H1 (cell line): ENCODE measurements at regions not wholly inside any gene's neighbourhood (a gene's known extent, or its start where the extent isn't known, plus 50 kb on each side); places are given as distances from the start of the nearest gene placed in this dataset.

ENCODE experiments used
- CTCF ChIA-PET: fragments of 300-600 bp; sonication (Branson Sonifier 250); formaldehyde crosslinking; loops from one replicate; lab custom pipeline; 2021; ENCODE audit not compliant: partially characterized antibody; lab: Charles Lee
- POLR2A ChIA-PET: fragments of 300-600 bp; sonication (Branson Sonifier 250); formaldehyde crosslinking; loops from one replicate; lab custom pipeline; 2021; ENCODE audit warnings: inconsistent platforms; ENCODE audit not compliant: partially characterized antibody; lab: Charles Lee
- DNase-seq, 2 experiments: peaks; one replicate each; pipeline versions ENCODE4 v3.0.0 to v3.0.0-alpha.2; 2010 to 2022; ENCODE audit warnings: low spot score in 2 of 2, low read depth in 1 of 2, mixed read lengths in 1 of 2
- FAIRE-seq: peaks from 2 replicates; lab custom pipeline; 2011; peaks lifted over from hg19 to GRCh38; lab: Jason Lieb, UNC
- H2AFZ ChIP-seq: 2 replicates; pipeline ENCODE4 v1.8.1; 2012; ENCODE audit warnings: low read length, inconsistent platforms
- H2AK5ac ChIP-seq: 2 replicates; pipeline ENCODE4 v1.6.1; 2013; ENCODE audit warnings: low read depth, low read length
- H2BK120ac ChIP-seq: replicated peaks from 2 replicates; pipeline ENCODE3; 2013; ENCODE audit warnings: low read depth, low read length, inconsistent platforms
- H2BK12ac ChIP-seq: 2 replicates; pipeline ENCODE4 v1.6.1; 2013; ENCODE audit warnings: low read depth, low read length
- H2BK15ac ChIP-seq: 2 replicates; pipeline ENCODE4 v1.6.1; 2013; ENCODE audit warnings: low read length
- H2BK20ac ChIP-seq: 2 replicates; pipeline ENCODE4 v1.6.1; 2013; ENCODE audit warnings: low read length
- H2BK5ac ChIP-seq: 2 replicates; pipeline ENCODE4 v1.6.1; 2013; ENCODE audit warnings: low read depth, low read length
- H3K14ac ChIP-seq: 2 replicates; pipeline ENCODE4 v1.6.1; 2013; ENCODE audit warnings: inconsistent platforms; ENCODE audit not compliant: insufficient read length
- H3K18ac ChIP-seq: 2 replicates; pipeline ENCODE4 v1.6.1; 2013; ENCODE audit warnings: low read length; ENCODE audit errors: extremely low read depth
- H3K23ac ChIP-seq: 2 replicates; pipeline ENCODE4 v1.6.1; 2013; ENCODE audit warnings: inconsistent platforms; ENCODE audit not compliant: insufficient read length
- H3K23me2 ChIP-seq: 2 replicates; pipeline ENCODE4 v1.6.1; 2013; ENCODE audit warnings: low read depth, low read length
- H3K27ac ChIP-seq: 2 replicates; pipeline ENCODE4 v1.6.1; 2011; ENCODE audit warnings: low read depth, low read length, inconsistent platforms
- H3K27me3 ChIP-seq, 4 experiments: replicated peaks in 1 of 4; 1 replicate in 1 of 4; 2 replicates in 3 of 4; pipeline versions ENCODE4 v1.6.1 to v1.8.1; 2011 to 2013; ENCODE audit warnings: low read length in 3 of 4, mild to moderate bottlenecking in 3 of 4, inconsistent platforms in 2 of 4, mixed read lengths in 2 of 4, moderate library complexity in 1 of 4; ENCODE audit not compliant: control insufficient read depth in 3 of 4, insufficient read depth in 3 of 4; ENCODE audit errors: extremely low read depth in 1 of 4
- H3K36me3 ChIP-seq, 4 experiments: 2 replicates each; pipeline versions ENCODE4 v1.6.1 to v1.8.1; 2011 to 2013; ENCODE audit warnings: mild to moderate bottlenecking in 4 of 4, low read length in 3 of 4, moderate library complexity in 2 of 4, control low read depth in 1 of 4, inconsistent platforms in 1 of 4; ENCODE audit not compliant: insufficient read depth in 4 of 4, control insufficient read depth in 2 of 4
- H3K4ac ChIP-seq: replicated peaks from 2 replicates; pipeline ENCODE3; 2013; ENCODE audit warnings: low read length, low read depth, mixed read lengths, inconsistent platforms; ENCODE audit not compliant: insufficient read length
- H3K4me1 ChIP-seq, 4 experiments: replicated peaks in 1 of 4; 1 replicate in 1 of 4; 2 replicates in 3 of 4; pipeline versions ENCODE4 v1.6.1 to v1.8.1; 2011 to 2013; ENCODE audit warnings: low read length in 3 of 4, inconsistent platforms in 2 of 4, mixed read lengths in 1 of 4; ENCODE audit not compliant: insufficient read depth in 4 of 4, control insufficient read depth in 3 of 4
- H3K4me2 ChIP-seq, 2 experiments: 2 replicates each; pipeline versions ENCODE4 v1.6.1 to v1.8.1; 2011 to 2013; ENCODE audit warnings: low read depth in 2 of 2, low read length in 2 of 2, control low read depth in 1 of 2, inconsistent platforms in 1 of 2, mild to moderate bottlenecking in 1 of 2; ENCODE audit not compliant: insufficient read depth in 1 of 2
- H3K4me3 ChIP-seq, 4 experiments: fragments of 200-600, 300-600 bp in 1 of 4; sonication (generic), shearing (Covaris generic), sonication (Bioruptor Twin) in 1 of 4; 2 replicates each; pipeline versions ENCODE4 v1.5.1 to v1.8.1; 2011 to 2016; ENCODE audit warnings: low read length in 4 of 4, low read depth in 3 of 4, control low read depth in 2 of 4, inconsistent platforms in 2 of 4, mild to moderate bottlenecking in 2 of 4, mixed read lengths in 1 of 4, moderate library complexity in 1 of 4; ENCODE audit not compliant: insufficient read depth in 2 of 4; ENCODE audit errors: extremely low read depth in 1 of 4
- H3K56ac ChIP-seq: replicated peaks from 2 replicates; pipeline ENCODE3; 2013; ENCODE audit warnings: low read depth, mild to moderate bottlenecking, mixed read lengths, low read length, inconsistent platforms; ENCODE audit not compliant: insufficient read length
- H3K79me1 ChIP-seq: 2 replicates; pipeline ENCODE4 v1.6.1; 2013; ENCODE audit warnings: low read depth, low read length, control low read depth
- H3K79me2 ChIP-seq, 2 experiments: 2 replicates each; pipeline versions ENCODE4 v1.6.1 to v1.8.1; 2012 to 2013; ENCODE audit warnings: low read length in 2 of 2, mild to moderate bottlenecking in 2 of 2, inconsistent platforms in 1 of 2; ENCODE audit not compliant: insufficient read depth in 2 of 2, control insufficient read depth in 1 of 2
- H3K9ac ChIP-seq, 4 experiments: replicated peaks in 1 of 4; 1 replicate in 1 of 4; 2 replicates in 3 of 4; pipeline versions ENCODE4 v1.6.1 to v1.8.1; 2011 to 2013; ENCODE audit warnings: low read depth in 3 of 4, low read length in 3 of 4, control low read depth in 2 of 4, mild to moderate bottlenecking in 2 of 4, moderate library complexity in 2 of 4, inconsistent platforms in 1 of 4; ENCODE audit errors: extremely low read depth in 1 of 4
- H3K9me3 ChIP-seq, 2 experiments: 2 replicates each; pipeline versions ENCODE4 v1.6.1 to v1.8.1; 2012 to 2013; ENCODE audit warnings: mild to moderate bottlenecking in 2 of 2, moderate library complexity in 2 of 2, control low read depth in 1 of 2, inconsistent platforms in 1 of 2, low read depth in 1 of 2, low read length in 1 of 2, mixed read lengths in 1 of 2; ENCODE audit not compliant: insufficient read depth in 2 of 2
- H4K20me1 ChIP-seq, 2 experiments: replicated peaks in 1 of 2; 2 replicates each; pipeline versions ENCODE3 to v1.8.1; 2011 to 2013; ENCODE audit warnings: inconsistent platforms in 2 of 2, low read length in 2 of 2, mild to moderate bottlenecking in 1 of 2; ENCODE audit not compliant: insufficient read depth in 2 of 2, control insufficient read depth in 1 of 2
- H4K5ac ChIP-seq: 2 replicates; pipeline ENCODE4 v1.6.1; 2013; ENCODE audit warnings: low read length, low read depth, mixed read lengths, inconsistent platforms; ENCODE audit not compliant: insufficient read length
- H4K8ac ChIP-seq: 2 replicates; pipeline ENCODE4 v1.8.0; 2013; ENCODE audit warnings: mild to moderate bottlenecking, moderate library complexity, low read length, inconsistent platforms; ENCODE audit not compliant: insufficient read depth; ENCODE audit errors: extremely low read depth
- H4K91ac ChIP-seq: replicated peaks from 2 replicates; pipeline ENCODE3; 2013; ENCODE audit warnings: low read length, mixed read lengths, inconsistent platforms; ENCODE audit not compliant: insufficient read length
- CHD1 ChIP-seq: IDR thresholded peaks from 2 replicates; pipeline ENCODE4 v1.6.1; 2012; ENCODE audit warnings: low read depth, low read length, improper control_type of control experiment
- KDM5A ChIP-seq: fragments of 200-600 bp; IDR thresholded peaks from 2 replicates; pipeline ENCODE4 v1.7.1; 2012; ENCODE audit warnings: mild to moderate bottlenecking, low read length, inconsistent platforms, mixed read lengths
- NRF1 ChIP-seq: IDR thresholded peaks from 2 replicates; pipeline ENCODE4 v1.6.1; 2011; ENCODE audit warnings: mild to moderate bottlenecking, low read depth, low read length, improper control_type of control experiment
- PHF8 ChIP-seq: fragments of 200-600 bp; sonication (generic); conservative IDR thresholded peaks from 2 replicates; pipeline ENCODE4 v1.7.1; 2012; ENCODE audit warnings: low read depth, mild to moderate bottlenecking, inconsistent platforms, low read length, moderate library complexity
- TAF7 ChIP-seq: optimal IDR thresholded peaks from 2 replicates; pipeline ENCODE3; 2011; ENCODE audit warnings: low read depth, mild to moderate bottlenecking, inconsistent platforms, low read length, moderate library complexity, borderline replicate concordance
- WGBS, 2 experiments: shearing (Covaris generic) in 1 of 2; methylation state at CpG; one replicate each; pipeline versions ENCODE4 v1.1.6 to v1.1.7; 2013 to 2015; ENCODE audit warnings: low lambda C conversion rate in 2 of 2, mixed read lengths in 2 of 2, inconsistent platforms in 1 of 2, low coverage in 1 of 2, missing lambda C conversion rate in 1 of 2; ENCODE audit not compliant: insufficient replicate concordance in 2 of 2, insufficient coverage in 1 of 2, insufficient read length in 1 of 2; ENCODE audit errors: extremely low coverage in 1 of 2, missing lambda C conversion rate in 1 of 2; 5-methylcytosine and 5-hydroxymethylcytosine counted together
- TF ChIP-seq, protein P1 (sequence below): IDR thresholded peaks from 2 replicates; pipeline ENCODE4 v1.6.1; 2012; ENCODE audit warnings: inconsistent platforms

DNA sequence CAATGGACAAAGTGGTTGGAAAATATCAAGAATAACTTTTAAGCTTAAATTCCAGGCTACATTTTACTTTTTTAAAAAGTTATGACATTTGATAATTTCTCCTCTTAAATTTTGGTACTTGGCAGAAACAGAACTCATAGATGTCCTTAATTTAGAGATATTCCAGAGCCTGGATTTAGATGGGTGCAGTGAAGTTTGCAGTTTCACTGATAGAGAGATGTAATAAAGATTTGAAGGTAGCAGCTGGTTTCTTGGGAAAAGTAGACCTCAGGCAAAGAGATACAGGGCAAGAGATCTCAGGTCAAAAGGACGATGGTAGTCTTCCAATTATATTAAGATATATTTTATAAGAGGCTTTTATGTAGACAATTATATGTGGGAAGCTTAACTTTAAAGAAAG, 134.6 kb downstream of the ISL1 start:
- no peaks in the 10 kb centered on the region for H3K27me3 ChIP-seq
- ChIA-PET POLR2A (interaction anchor here (1.1 kb wide), 1 partner anchor 140 kb away, joined by 3 read pairs; no protein-coding TSS in a partner anchor), CTCF (interaction anchor here (1.0 to 1.2 kb wide), 3 partner anchors 11 to 59 kb away, joined by 3 to 4 read pairs (median 4); no protein-coding TSS in a partner anchor)

More for the DNA sequence above, 134.6 kb downstream of the ISL1 start:
- Histone ChIP-seq H2AFZ (no peak overlapping the region), H3K36me3 (no peaks in the 10 kb centered on the region), H4K20me1 (no peaks in the 10 kb centered on the region), H3K4me1 (no peaks in the 10 kb centered on the region), H3K14ac (no peak overlapping the region), H3K9me3 (no peaks in the 10 kb centered on the region), H3K4ac (no peak overlapping the region), H4K5ac (no peak overlapping the region), H4K91ac (no peak overlapping the region), H2BK15ac (no peak overlapping the region), H3K18ac (no peak overlapping the region), H3K9ac (no peak overlapping the region), H2AK5ac (no peak overlapping the region), H3K4me2 (no peak overlapping the region), H4K8ac (no peak overlapping the region), H3K79me1 (no peaks in the 10 kb centered on the region), H3K56ac (no peak overlapping the region), H3K27ac (no peak overlapping the region), H2BK20ac (no peak overlapping the region), H3K23ac (no peak overlapping the region), H2BK12ac (no peak overlapping the region), H3K23me2 (no peaks in the 10 kb centered on the region), H3K79me2 (no peaks in the 10 kb centered on the region), H2BK5ac (no peak overlapping the region), H2BK120ac (no peak overlapping the region), H3K4me3 (no peak overlapping the region)
- WGBS, 2 experiments, result 90% methylated on average over 1 of the region's 1 CpG; no CpG with 5 or more reads in 1 of the 2 experiments
- TF ChIP-seq NRF1 (no peak), PHF8 (no peak), KDM5A (no peak), CHD1 (no peak), TAF7 (no peak)
- TF ChIP-seq, protein P1, sequence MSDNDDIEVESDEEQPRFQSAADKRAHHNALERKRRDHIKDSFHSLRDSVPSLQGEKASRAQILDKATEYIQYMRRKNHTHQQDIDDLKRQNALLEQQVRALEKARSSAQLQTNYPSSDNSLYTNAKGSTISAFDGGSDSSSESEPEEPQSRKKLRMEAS, result no peak
- no peak for FAIRE-seq
- DNase-seq, result no peak
